ENCODE measurements at regions not wholly inside any gene's neighbourhood (a gene's known extent, or its start where the extent isn't known, plus 50 kb on each side); places are given as distances from the start of the nearest gene placed in this dataset.
"Not testable (repeated sequence)": the region's sequence is repeated elsewhere in the genome, so short reads cannot be mapped to it uniquely, and the experiment has no call there.

DNA sequence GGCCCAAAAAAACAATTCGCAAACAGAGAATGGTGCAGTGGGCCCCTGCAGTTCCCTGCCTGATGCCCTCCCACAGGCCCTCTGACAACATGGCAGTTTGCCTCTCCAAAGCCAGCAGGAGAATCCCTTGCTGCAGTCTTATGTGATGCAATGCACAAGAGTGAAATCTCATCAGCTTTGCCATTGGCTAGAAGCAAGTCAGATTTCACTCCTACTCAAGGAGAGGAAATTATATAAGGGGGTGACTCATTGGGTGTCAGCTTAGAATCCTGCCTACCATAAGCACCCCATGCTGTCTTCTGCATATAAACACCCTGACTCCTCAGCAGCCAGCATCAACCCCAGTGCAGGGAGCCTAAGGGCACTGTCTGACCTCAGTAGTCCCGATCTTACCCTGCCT, 157.3 kb upstream of the LDB2 start:
- no peak for DNase-seq

DNA sequence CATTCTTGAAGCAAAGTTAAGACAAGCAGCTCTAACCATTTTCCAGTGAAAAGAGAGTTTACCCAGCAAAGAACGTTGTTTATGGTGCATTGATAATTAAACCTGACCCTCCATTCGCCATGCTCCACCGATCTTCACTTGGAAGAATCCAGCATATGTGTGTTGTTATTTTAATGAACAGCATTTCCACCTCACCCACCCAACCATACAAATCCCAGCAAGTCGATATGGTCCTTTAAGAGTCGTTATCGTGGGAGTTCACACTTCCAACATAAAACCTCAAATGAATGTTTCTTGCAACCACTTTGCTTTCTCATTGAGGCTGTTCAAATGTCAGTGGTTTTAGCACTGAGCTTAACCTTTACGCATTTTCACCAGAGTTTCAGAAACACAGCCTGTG, 147.4 kb upstream of the LDB2 start:
- no peak for DNase-seq

DNA sequence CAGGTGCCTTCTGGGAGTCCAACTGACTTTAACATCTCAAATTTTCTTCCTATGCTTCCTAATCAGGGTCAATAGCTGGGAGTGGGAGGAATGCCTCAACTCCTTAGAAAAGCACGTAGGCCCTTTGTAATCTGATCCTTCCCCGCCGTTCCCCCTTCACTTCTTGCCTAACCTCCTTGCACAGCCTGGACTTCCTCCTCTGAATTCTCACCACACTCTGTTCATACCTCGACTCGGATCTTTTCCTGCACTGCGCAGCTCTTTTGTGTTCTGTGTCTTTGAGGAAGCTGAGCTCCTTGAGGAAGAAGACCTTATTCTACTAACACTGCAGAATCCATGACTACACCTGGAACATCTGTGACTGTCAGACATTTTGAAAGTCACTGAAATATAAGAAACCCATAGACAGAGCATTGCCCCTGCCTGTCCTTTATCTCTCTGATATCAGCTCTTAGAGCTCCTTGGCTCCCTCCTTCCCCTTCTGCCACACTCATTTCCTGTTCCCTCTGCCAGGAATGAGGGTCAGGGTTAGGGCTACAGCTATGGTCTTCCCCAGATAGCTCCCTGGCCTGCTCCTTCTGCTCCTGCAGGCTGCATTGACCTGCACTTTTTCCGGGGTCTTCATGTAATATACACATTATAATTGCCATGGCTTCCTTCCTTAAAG, 140.2 kb upstream of the LDB2 start:
- DNase-seq: no peak

DNA sequence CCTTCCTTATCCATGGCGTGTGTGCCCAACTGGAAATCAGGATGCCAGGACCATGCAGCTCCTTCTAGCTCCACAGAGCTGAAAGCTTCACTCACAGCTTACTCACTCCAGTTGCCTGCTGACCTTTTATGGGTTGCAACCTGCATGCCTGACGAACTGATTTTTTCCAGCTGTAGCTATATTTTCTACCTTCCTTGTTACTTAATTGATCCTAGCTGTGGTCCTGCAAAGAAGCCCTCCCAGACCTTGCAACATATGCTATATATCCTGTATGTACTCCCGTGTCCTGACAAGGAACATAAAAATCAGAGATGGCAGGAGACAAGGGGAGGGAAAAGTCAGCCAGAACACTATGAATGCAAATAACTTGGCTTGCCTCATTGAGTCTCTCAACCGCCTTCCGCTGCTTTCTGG, 135.3 kb upstream of the LDB2 start:
- DNase-seq: no peak

DNA sequence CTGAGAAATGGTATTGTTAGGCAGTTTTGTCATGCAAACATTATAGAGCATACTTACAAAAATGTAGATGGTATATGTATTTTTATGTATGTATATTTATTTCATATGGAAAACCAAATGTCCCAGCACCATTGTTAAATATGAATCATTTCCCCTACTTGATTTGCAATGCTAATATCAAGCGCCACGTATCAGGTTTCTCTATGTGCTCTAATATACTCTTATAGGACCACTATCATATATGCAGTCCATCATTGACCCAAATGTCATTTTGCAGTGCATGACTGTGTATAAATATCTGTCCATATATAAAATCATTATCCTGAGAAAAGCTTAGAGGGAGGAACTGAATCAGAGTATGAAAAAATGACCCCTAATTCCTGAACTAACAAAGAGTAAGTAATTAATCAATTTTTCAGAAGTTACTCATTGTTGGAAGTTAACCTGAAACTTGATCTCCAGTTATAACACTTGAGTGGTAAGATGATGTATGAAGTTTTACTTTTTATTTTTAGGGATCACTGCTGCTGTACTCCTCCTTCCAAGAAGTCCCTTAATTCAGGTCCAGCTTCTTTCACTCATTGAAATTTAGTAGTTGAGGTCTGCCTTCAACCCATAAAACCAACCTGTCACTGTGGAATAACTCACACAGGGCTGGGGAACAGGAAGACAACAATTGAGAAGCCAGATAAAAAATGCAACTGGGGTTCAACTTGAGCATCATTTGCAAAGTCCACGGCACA, 134.8 kb upstream of the LDB2 start:
- no peak for DNase-seq

DNA sequence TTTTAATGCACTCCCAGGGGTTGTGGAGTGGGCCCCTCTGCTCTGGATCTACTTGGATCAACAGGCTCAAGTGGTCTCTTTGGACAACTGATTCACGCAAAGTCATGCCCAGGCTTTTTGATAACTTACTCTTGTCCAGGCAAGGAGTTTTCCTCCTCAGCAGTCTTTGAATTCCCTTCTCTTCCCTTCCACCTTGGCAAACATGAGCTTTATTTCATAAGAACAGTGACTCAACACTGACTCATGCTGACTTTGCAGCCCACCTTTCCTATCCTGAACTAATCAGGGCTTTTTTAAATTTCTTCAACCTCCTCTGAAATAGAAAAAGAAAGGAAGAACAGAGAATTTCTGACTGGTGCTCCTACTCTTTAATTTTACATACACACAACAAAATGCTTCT, 132.1 kb upstream of the LDB2 start:
- no peak for DNase-seq

DNA sequence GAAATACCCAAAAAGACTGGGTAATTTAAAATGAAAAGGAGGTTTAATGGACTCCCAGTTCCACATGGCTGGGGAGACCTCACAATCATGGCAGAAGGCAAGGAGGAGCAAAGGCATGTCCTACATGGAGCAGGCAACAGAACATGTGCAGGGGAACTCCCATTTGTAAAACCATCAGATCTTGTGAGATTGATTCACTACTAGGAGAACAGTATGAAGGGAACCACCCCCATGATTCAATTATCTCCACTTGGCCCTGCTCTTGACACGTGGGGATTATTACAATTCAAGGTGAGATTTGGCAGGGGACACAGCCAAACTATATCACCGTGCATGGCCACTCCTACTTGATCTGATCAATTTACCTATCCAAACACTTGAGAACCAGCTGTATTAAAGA, 131.5 kb upstream of the LDB2 start:
- DNase-seq: no peak

DNA sequence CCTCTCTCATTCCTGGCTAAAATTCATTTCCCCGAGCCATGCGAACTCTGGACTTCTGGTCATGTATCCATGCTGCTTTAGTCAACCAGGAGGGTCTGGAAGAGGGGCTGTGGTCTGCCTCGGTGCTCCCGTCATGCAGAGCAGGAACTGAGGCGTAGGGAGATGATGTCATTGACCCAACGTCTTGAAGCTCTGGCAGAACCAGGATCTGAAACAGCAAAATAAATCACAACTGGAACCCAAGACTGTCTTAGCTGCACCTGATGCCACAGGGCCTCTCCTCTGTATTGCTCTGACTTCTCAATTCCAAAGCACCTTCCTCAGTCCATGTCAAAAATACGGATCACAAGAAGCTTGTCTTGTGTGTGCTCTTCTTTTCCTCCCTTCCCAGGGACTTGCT, 131.0 kb upstream of the LDB2 start:
- DNase-seq: no peak

DNA sequence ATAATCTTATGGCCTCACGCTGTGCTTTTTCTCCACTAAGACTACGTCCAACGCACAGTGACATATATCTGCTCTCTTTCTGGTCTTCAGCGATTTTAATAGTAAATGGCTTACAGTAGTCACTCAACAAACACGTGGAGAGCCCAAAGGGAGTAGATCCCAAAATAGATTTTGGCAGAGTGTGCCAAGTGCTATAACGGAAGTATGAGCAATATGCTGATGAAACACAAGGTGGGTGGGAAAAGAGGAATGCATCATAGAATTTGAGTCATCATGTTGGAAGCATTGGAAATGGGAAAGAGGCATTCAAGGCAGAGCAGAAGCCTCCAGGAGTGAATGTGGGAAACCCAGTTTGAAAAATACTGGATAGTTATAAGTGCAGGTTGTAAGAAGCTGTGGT, 129.1 kb upstream of the LDB2 start:
- DNase-seq: no peak

DNA sequence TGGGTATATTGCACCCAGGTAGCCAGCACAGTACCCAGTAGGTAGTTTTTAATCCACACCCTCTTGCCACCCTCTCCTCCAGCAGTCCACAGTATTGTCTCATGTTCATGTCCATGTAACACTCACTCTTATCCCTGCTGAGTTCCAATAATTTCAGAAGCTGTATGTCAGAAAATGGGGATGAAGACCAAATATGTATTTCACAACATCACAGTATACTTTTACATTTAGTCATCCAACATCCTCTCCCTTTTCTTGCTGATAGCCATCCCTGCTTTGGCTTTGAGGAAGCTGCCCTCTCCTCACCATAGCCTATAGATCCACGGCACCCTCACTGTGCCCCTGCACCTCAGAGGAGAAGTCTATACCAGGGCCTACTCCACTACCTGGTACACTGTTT, 126.0 kb upstream of the LDB2 start:
- no peak for DNase-seq

DNA sequence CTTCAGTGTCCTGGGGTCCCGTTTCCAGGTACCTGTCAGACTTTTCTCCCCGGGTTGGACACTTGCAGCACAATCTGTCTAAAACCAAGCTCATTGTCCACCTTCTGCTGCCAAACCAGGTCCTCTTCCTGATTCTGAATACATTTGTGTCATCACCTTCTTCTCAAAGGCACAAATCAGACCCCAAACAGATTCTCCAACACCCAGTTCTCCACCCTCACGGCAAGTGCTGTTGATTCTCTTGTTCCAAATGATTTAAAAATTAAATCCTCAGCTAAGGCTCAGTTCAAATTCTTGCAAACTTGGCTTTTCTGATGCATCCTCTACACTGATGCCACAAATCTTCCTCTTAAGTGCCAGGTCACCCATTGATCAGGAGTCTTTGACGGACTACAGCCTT, 122.5 kb upstream of the LDB2 start:
- no peak for DNase-seq

DNA sequence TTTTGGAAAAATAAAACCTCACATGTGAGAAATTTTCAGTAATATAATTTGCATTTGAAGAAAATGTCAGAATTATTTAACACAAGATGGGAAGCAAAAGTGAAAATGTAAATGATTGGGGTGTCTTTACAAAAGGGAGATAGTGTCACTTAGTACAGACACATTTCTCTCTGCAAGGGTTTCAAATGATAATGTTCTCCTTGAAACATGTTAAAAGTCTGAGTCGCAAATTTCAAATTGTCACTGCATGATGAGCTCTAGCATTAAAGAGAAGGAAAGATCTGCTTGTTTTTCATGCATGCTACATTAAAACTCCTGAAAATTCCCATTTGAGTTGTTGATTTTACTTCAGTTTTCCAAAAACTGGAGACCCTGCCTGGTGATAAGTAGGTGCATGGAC, 122.0 kb upstream of the LDB2 start:
- DNase-seq: no peak

DNA sequence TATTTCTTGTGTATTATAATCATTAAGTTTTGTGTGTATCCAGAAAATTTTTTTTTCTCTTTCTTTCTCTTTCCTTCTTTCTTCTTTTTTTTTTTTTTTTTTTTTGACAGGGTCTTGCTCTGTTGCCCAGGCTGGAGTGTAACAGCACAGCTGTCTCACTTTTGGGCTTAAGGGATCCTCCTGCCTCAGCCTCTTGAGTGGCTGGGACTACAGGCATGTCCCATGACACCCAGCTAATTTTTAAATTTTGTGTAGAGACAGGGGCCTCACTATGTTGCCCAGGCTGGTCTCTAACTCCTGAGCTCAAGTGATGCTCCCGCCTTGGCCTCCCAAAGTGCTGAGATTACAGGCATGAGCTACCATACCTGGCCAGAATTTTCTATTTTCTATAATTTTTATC, 120.2 kb upstream of the LDB2 start:
- DNase-seq: not testable (repeated sequence)

DNA sequence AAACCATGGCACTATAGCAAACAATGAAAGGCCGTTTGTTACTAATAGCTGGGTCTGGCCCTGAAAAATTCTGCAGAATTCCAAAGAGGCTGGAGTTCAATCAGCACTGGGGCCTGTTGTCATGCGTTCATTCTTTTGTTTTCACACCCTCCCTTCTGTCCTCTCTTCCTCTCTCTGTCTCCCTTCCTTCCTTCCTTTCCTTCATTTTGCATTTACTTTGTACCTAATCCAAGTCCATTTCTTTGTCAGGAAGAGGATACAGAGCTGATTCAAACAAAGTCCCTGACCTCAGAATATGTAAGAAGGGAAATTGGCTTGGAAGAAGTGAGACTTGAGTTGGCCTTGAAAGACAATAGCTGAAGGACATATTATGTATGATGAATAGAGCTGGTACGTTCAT, 119.6 kb upstream of the LDB2 start:
- no peak for DNase-seq

DNA sequence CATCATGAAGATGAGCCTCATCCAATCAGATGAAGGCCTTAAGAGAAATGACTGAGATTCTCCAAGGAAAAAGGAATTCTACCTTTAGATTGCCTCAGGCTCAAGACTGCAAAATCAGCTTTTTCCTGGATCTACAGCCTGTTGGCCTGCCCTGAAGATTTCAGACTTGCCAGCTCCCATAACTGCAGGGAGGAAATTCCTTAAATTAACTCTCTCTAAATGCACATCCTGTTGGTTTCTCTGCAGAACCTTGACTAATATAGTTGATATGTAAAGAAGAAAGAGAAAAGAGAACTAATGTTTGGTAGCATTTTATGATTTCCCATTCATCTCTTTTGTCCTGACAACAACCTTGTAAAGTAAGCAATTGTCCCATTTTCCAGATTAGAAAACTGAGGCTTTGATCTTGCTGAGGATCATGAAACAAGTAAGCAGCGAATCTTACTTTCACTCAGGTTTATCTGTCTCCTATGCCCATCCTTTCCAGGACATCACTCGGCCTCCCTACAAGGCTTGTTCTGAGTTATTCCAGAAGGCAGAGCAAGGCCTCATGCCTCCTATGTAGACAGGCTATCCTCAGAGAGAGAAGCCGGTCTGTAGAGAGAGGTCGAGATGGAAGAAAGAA, 115.0 kb upstream of the LDB2 start:
- DNase-seq: no peak

DNA sequence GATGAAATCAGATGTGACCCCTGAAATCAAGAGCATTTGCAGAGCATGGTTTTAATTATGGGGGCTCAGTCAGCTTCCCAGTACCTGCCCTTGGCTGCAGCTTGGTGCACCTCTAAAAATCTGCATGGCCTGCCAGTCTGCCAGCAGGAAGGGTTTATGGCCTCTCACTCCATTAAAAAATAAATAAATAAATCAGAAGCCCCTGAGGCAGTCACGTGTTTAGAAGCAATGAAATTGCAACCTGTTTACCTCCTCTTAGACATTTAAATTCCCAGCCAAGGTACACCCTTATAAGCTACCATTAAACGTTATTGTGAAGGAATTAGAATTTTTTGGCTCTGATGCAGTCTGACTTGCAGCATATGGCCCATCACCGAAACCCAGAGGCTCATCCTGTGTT, 114.0 kb upstream of the LDB2 start:
- DNase-seq: no peak

DNA sequence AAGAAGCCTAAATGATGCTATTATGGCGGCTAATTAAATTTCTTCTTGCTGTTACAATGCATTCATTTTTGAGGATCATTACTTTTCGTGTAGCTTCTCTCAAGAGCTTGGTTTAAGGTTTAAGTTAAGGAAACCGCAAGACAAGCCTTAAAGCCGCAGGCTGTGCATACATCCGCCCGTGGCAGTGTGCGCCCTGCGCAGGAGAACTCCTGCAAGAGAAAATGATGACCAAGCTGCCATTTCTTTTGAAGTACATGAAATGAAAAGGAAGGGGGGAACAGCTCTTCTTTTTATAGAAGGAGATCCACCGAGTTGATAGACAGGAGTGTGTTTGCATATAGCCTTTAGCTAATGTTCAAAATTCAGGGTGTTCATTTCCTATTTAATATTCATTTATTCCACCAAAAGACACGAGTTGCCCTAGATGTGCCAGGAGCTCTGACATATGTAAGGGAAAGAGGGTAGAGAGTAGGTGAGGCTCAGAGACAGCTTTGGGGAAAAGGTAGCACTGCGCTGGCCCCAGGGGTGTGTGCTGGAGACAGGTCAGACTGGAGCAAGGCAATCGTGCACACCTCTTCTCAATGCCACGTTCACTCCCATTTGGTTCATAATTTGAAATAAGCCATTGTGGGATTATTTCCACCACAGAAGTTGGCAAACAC, 112.1 kb upstream of the LDB2 start:
- DNase-seq: no peak

DNA sequence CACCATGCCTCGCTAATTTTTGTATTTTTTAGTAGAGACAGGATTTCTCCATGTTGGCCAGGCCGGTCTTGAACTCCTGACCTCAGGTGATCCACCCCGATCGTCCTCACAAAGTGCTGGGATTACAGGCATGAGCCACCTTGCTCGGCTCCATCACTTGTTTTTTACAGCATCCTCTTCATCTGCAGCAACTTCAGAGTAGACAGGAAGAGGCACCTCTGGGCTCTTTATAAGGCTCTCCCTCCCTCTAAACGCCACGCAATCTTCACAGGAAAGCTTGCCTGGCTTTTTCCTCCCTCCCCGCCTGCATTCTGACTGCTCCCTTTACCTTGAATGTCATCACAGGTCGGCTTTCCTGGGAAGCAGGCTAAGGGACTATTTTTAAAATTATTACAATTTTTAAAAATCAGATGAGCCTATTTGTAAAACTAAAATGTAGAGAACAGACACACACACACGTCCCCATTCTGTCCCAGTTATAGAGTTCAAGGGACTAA, 111.5 kb upstream of the LDB2 start:
- no peak for DNase-seq

DNA sequence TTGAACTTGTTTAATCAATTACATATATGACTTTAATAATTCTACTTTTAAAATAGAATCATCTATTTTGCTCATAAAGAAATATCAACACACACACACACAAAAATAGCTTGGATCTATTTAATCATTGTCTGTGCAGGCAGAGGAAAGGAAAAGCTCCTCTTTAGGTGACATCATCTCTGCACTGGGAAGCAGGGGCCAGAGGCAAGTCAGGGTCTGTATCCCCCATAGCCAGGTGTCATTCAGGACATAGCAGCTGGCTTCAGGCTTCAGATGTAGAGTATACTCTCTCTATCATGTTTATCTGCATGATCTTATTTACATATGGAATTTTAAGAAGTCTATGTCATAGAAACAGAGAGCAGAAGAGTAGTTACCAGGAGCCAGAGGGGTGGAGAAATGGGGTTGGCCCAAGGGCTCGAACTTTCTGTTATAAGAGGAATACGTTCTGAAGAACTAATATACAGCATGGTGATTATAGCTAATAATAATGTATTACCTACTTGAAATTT, 110.4 kb upstream of the LDB2 start:
- no peak for DNase-seq

DNA sequence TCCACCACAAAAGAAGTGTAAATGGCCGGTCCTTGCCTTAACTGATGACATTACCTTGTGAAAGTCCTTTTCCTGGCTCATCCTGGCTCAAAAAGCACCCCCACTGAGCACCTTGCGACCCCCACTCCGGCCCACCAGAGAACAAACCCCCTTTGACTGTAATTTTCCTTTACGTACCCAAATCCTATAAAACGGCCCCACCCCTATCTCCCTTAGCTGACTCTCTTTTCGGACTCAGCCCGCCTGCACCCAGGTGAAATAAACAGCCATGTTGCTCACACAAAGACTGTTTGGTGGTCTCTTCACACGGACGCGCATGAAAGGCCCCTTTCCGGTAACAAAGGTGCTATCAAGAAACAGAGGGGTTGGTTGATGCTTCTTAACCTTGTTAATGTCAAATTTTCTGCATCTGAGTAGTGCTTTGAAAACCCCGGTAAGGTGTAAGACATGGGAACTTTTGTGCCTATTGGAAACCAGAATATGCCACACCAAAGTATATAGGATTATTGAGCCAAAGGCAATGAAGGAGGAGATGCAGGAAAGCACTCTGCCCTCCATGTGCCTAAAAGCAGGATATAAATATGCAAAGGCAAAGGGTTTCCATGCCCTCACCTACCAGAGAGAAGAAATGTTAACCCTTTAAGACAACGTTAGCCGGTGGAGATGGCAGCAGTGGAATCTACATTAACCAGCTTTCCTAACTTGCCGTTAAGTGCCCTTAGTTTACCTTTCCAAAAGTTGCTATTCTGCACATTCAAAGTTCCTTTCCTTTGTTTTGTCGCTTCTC, 105.4 kb upstream of the LDB2 start:
- DNase-seq: not testable (repeated sequence)

DNA sequence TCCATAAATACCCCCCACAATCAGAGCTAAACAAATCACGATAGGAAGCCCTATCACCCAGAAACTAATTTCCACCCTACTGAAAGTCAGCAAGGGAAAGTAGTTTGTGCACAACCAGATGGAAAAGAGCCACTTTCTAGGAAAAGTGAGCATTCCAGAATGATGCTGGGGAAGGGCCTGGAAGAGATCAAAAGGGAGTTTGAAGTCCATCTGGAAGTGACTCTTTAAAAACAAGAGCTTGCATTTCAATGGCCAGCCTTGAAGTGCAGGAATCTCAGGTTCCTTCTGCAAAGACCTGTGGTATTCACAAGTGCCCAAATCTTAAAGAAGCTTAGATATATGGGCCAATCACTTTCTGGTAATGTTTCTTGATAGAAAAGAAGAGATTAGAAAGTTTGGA, 97.0 kb upstream of the LDB2 start:
- no peak for DNase-seq

Measured in effector CD4-positive, alpha-beta T cell (primary cell).